ENCODE measurements at regions not wholly inside any gene's neighbourhood (a gene's known extent, or its start where the extent isn't known, plus 50 kb on each side); places are given as distances from the start of the nearest gene placed in this dataset.

- intact Hi-C loops (cut with DNase I): no loop called here
- no peak overlapping the region for H3K4me3 ChIP-seq
- ATAC-seq (no peak), DNase-seq (no peak)
- H3K27ac ChIP-seq: no peak overlapping the region
- H3K4me1 ChIP-seq: no peaks in the 10 kb centered on the region
- H3K36me3 ChIP-seq: no peaks in the 10 kb centered on the region
- H3K27me3 ChIP-seq: no peaks in the 10 kb centered on the region
- H3K9me3 ChIP-seq: peaks cover 0 to 6% (median 0%) of the 10 kb centered on the region in 11 donors
- 52 to 60% methylated on average over 2 of the region's 2 CpGs for WGBS, 2 donors
- no peak for TF ChIP-seq CTCF (IDR thresholded peaks at IDR 0.05)
These were observed 818.5 kb downstream of the TBL1XR1 start for GRCh38 chr3:176378789-176379188.

GRCh38 chr3:176376531-176376930, 820.8 kb downstream of the TBL1XR1 start:
- no peak for TF ChIP-seq CTCF (IDR thresholded peaks at IDR 0.05)
- Histone ChIP-seq H3K27me3 (no peaks in the 10 kb centered on the region), H3K36me3 (no peaks in the 10 kb centered on the region), H3K9me3 (peaks cover 0 to 11% (median 0%) of the 10 kb centered on the region in 11 donors), H3K27ac (no peak overlapping the region), H3K4me1 (no peaks in the 10 kb centered on the region), H3K4me3 (no peak overlapping the region)
- DNase-seq (no peak), ATAC-seq (no peak)
- intact Hi-C loops (cut with DNase I): no loop called here

GRCh38 chr3:176375519-176375918, 821.8 kb downstream of the TBL1XR1 start:
- intact Hi-C loops (cut with DNase I): no loop called here
- Histone ChIP-seq H3K36me3 (no peaks in the 10 kb centered on the region), H3K9me3 (peaks cover 0 to 12% (median 0%) of the 10 kb centered on the region in 11 donors), H3K27ac (no peak overlapping the region), H3K4me3 (no peak overlapping the region), H3K4me1 (no peaks in the 10 kb centered on the region), H3K27me3 (no peaks in the 10 kb centered on the region)
- no peak for TF ChIP-seq CTCF (IDR thresholded peaks at IDR 0.05)
- 89 to 90% methylated on average over 1 of the region's 1 CpG for WGBS, 2 donors
- ATAC-seq (no peak), DNase-seq (no peak)

- no peaks in the 10 kb centered on the region for H3K4me1 ChIP-seq
- 92 to 94% methylated on average over 45 of the region's 45 CpGs for WGBS, 2 donors
- no peak overlapping the region for H3K4me3 ChIP-seq
- peaks cover 0 to 12% (median 0%) of the 10 kb centered on the region in 11 donors for H3K9me3 ChIP-seq
- no peak overlapping the region for H3K27ac ChIP-seq
- DNase-seq (no peak), ATAC-seq (peak in 2 of 8 donors; percentile 38 to 68)
- TF ChIP-seq CTCF (IDR thresholded peaks at IDR 0.05): no peak
- H3K27me3 ChIP-seq: no peaks in the 10 kb centered on the region
- intact Hi-C loops (cut with DNase I): no loop called here
- H3K36me3 ChIP-seq: no peaks in the 10 kb centered on the region
These were observed 835.0 kb downstream of the TBL1XR1 start for GRCh38 chr3:176362191-176362731.

All from heart right ventricle (tissue), 16 donors.